NT2/D1 (cell line): ENCODE measurements at regions not wholly inside any gene's neighbourhood (a gene's known extent, or its start where the extent isn't known, plus 50 kb on each side); places are given as distances from the start of the nearest gene placed in this dataset.

Source experiments
- SUZ12 ChIP-seq: IDR thresholded peaks from 2 replicates; pipeline ENCODE4 v1.6.1; 2011; ENCODE audit not compliant: insufficient read length, insufficient read depth; ENCODE audit errors: extremely low read depth
- YY1 ChIP-seq: IDR thresholded peaks from 2 replicates; pipeline ENCODE4 v1.6.1; 2011; ENCODE audit not compliant: insufficient read length, insufficient read depth

GRCh38 chr2:179348906-179349305, 84.3 kb upstream of the SESTD1 start:
- no peak for TF ChIP-seq SUZ12
- TF ChIP-seq YY1 = no peak
